Heart left ventricle (tissue), 16 donors: ENCODE measurements at regions not wholly inside any gene's neighbourhood (a gene's known extent, or its start where the extent isn't known, plus 50 kb on each side); places are given as distances from the start of the nearest gene placed in this dataset.

Source experiments
- ATAC-seq, 4 donors: fragments of 200-7000 bp; cut with Tn5 transposase; one replicate each; pipeline ENCODE4 v1.9.1; 2020 to 2022; ENCODE audit warnings: moderate library complexity in 4 of 4, mild to moderate bottlenecking in 3 of 4, moderate number of reproducible peaks in 1 of 4
- DNase-seq, 5 donors: peaks; one replicate each; pipeline ENCODE4 v3.0.0-alpha.2; 2020
- H3K27ac ChIP-seq, 12 donors: fragments of 200-600 bp; sonication (generic) in 4 of 12; one replicate each; pipeline versions ENCODE4 v1.5.0 to v1.8.0; 2016 to 2022; ENCODE audit warnings: mild to moderate bottlenecking in 2 of 12
- H3K27me3 ChIP-seq, 9 donors: fragments of 200-600 bp; sonication (generic) in 2 of 9; one replicate each; pipeline versions ENCODE4 v1.5.1 to v1.8.0; 2016 to 2022; ENCODE audit warnings: mild to moderate bottlenecking in 3 of 9
- H3K36me3 ChIP-seq, 9 donors: fragments of 200-600 bp; sonication (generic) in 2 of 9; one replicate each; pipeline versions ENCODE4 v1.5.0 to v1.8.0; 2018 to 2022; ENCODE audit warnings: mild to moderate bottlenecking in 2 of 9
- H3K4me1 ChIP-seq, 12 donors: fragments of 200-600 bp; sonication (generic) in 4 of 12; one replicate each; pipeline versions ENCODE4 v1.5.0 to v1.8.0; 2016 to 2022; ENCODE audit warnings: mild to moderate bottlenecking in 3 of 12
- H3K4me3 ChIP-seq, 12 donors: fragments of 200-600 bp; sonication (generic) in 4 of 12; one replicate each; pipeline versions ENCODE4 v1.5.0 to v1.8.0; 2017 to 2022; ENCODE audit warnings: mild to moderate bottlenecking in 9 of 12, moderate library complexity in 4 of 12
- H3K9me3 ChIP-seq, 12 donors: fragments of 200-600 bp; sonication (generic) in 4 of 12; one replicate each; pipeline versions ENCODE4 v1.5.0 to v1.8.0; 2016 to 2022; ENCODE audit warnings: mild to moderate bottlenecking in 1 of 12
- CTCF ChIP-seq, 12 donors: fragments of 200-600 bp; sonication (generic) in 4 of 12; IDR thresholded peaks; one replicate each; pipeline versions ENCODE4 v1.5.0 to v1.8.0; 2018 to 2022; ENCODE audit warnings: antibody characterized with exemption in 12 of 12, mild to moderate bottlenecking in 5 of 12
- POLR2A ChIP-seq, 2 donors: fragments of 450-650 bp; IDR thresholded peaks; one replicate each; pipeline ENCODE4 v1.6.1; 2017; ENCODE audit warnings: antibody characterized with exemption in 2 of 2, mild to moderate bottlenecking in 2 of 2, moderate library complexity in 2 of 2
- WGBS, 4 donors: extraction: QIAGEN DNeasy Blood & Tissue Kit in 2 of 4; methylation state at CpG; one replicate each; pipeline versions ENCODE4 v1.1.5 to v1.1.7; 2013 to 2018; 5-methylcytosine and 5-hydroxymethylcytosine counted together
- intact Hi-C, 10 donors: fragments of 100-400 bp; cut with DNase I; formaldehyde crosslinking; loops; one replicate each; pipeline versions ENCODE4 v1.11.1 to v1.14.2; 2022
- donor health status: ischemic (EF 13 %, LVEDD 7.1; RV severe dilation, severe dysfunction).
- donor health status: healthy with polysubstance abuse.
- donor health status: DM: no; HTN: yes; CAD: no.
- donor health status: DM: no; HTN: no; CAD: no.
- donor health status: ischemic (EF 25% LVEDD 6.9; RV normal size, moderate dysfunction).
- donor health status: ischemic (EF 25% LVEDD 5.7; RV mildly dilated, moderate dysfunction).
- donor health status: healthy.
- donor health status: DM: yes; HTN: yes; CAD: no.
- donor health status: ischemic (EF 35%, LVEDD 5.7; RV mildly dilated, moderate dysfunction).
- donor health status: nonischemic (EF 11% LVEDD 7.7; RV severe dilation, severe dysfunction).
- donor health status: DM: yes; HTN: yes; CAD: no.
- donor health status: PGD.
- donor health status: ischemic (EF 29% LVEDD 5.4; RV normal size, mild dysfunction).
- donor health status: nonischemic (EF 23%, LVEDD 6.1; RV moderate dilation, normal function).

GRCh38 chr4:153112041-153112441, 92.2 kb upstream of the TRIM2 start:
- no peak for TF ChIP-seq CTCF (IDR thresholded peaks at IDR 0.05)
- Histone ChIP-seq H3K27ac (no peak overlapping the region), H3K27me3 (peaks cover 0 to under 1% (median 0%) of the 10 kb centered on the region in 9 donors), H3K4me1 (peaks cover 0 to 16% (median 0%) of the 10 kb centered on the region in 12 donors), H3K4me3 (no peak overlapping the region), H3K36me3 (no peaks in the 10 kb centered on the region), H3K9me3 (no peaks in the 10 kb centered on the region)
- 83 to 90% (median 86%) methylated on average over 10 of the region's 10 CpGs for WGBS, 4 donors
- peak in 1 of 4 donors; percentile 18 for ATAC-seq
- no peak for DNase-seq
- intact Hi-C loops = no loop called here

DNA sequence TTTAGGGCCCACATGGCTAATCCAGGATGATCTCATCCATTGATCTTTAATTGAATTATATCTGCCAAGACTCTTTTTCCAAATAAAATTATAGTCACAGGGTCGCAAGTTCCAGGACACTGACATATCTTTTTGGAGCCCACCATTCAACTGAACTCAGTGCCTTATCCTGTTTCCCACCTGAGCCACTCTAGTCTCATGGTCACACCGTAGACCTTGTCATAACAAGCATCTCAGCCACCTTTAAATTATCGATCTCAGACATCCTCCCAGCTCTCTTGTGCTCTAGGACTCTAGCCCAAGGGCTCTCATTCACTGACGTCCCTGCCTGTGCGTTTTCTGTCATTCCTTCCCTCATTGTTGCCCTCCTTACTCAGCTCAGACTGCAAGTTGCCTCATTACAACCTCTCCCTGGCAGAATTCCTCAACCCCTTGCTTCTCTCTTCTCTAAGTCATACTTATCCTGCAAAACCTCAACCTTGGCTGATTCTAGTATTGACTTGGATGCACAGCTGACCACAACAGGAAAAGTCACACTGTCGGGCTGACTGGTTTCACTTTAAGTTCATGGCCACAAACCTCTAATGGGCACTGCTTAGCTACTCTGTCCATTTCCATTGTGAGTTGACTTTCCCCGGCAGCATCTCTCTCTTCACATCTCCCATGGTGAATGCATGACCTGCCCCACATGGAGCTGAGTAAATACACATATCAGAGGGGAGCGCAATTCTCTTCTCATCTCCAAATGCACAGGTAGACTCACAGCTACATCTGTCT, 91.0 kb upstream of the TRIM2 start:
- H3K36me3 ChIP-seq = no peaks in the 10 kb centered on the region
- ATAC-seq (no peak), DNase-seq (no peak)
- H3K4me1 ChIP-seq = peaks cover 0 to 16% (median 0%) of the 10 kb centered on the region in 12 donors
- H3K27me3 ChIP-seq = peaks cover 0 to 4% (median 0%) of the 10 kb centered on the region in 9 donors
- H3K9me3 ChIP-seq = no peaks in the 10 kb centered on the region
- WGBS, 4 donors = 87 to 93% (median 91%) methylated on average over 8 of the region's 8 CpGs
- H3K4me3 ChIP-seq = no peak overlapping the region
- no peak for TF ChIP-seq POLR2A (IDR thresholded peaks at IDR 0.05)
- no peak for TF ChIP-seq CTCF (IDR thresholded peaks at IDR 0.05)
- intact Hi-C loops = no loop called here
- no peak overlapping the region for H3K27ac ChIP-seq

DNA sequence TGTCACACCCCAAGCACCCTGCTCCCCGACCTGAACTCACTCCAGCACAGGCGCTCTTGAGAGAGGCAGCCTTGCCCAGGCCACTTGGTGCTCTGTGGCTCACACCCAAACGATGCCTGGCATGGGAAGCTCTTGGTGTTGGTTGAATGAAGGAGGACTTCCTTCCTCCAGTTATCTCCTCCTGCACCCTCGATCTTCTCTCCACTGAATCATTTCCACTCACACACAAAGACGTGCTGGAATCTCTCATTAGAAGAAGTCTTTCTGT, 90.5 kb upstream of the TRIM2 start:
- Histone ChIP-seq H3K27ac (no peak overlapping the region), H3K4me3 (no peak overlapping the region), H3K4me1 (peaks cover 0 to 16% (median 0%) of the 10 kb centered on the region in 12 donors), H3K36me3 (no peaks in the 10 kb centered on the region), H3K9me3 (no peaks in the 10 kb centered on the region), H3K27me3 (peaks cover 0 to 4% (median 0%) of the 10 kb centered on the region in 9 donors)
- intact Hi-C loops = no loop called here
- WGBS, 4 donors = 65 to 80% (median 70%) methylated on average over 5 of the region's 5 CpGs
- no peak for TF ChIP-seq CTCF (IDR thresholded peaks at IDR 0.05)
- no peak for TF ChIP-seq POLR2A (IDR thresholded peaks at IDR 0.05)
- ATAC-seq (no peak), DNase-seq (no peak)

DNA sequence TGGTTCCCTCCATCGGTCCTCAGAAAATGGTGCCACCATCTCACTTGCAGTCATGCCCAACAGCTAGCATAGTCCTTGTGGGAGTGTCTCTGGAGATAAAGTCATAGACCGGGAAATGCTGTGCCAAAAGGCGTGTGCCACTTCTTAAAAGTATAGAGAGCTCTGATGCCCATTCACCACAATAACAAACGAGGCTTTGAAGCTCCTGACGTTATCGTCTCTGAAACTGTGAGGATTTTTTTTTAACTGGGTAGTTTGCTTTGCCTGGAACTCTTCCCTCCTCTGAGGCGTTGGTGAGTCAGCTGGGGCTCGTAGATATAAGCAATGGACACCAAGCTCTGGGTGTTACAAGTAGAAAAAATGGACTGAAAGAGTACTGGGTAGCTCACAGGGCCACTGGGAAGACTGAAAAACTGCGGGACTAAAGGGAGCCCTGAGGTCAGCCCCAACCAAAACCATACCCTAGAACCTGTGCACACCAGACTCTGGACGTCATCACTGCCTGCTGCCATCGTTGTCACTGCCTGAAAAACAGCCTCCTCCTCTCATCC, 89.4 kb upstream of the TRIM2 start:
- H3K27ac ChIP-seq = peak overlapping the region in 2 of 12 donors; percentile 58 to 62
- H3K36me3 ChIP-seq = no peaks in the 10 kb centered on the region
- H3K4me3 ChIP-seq = no peak overlapping the region
- WGBS, 4 donors = 74 to 82% (median 79%) methylated on average over 11 of the region's 11 CpGs
- no peak for DNase-seq
- no peaks in the 10 kb centered on the region for H3K9me3 ChIP-seq
- H3K27me3 ChIP-seq = peaks cover 0 to 4% (median 0%) of the 10 kb centered on the region in 9 donors
- intact Hi-C loops = no loop called here
- peak in 1 of 4 donors; percentile 9 for ATAC-seq
- peaks cover 0 to 16% (median 0%) of the 10 kb centered on the region in 12 donors for H3K4me1 ChIP-seq
- TF ChIP-seq CTCF (IDR thresholded peaks at IDR 0.05) = no peak
